GM12878 (cell line): ENCODE measurements at regions not wholly inside any gene's neighbourhood (a gene's known extent, or its start where the extent isn't known, plus 50 kb on each side); places are given as distances from the start of the nearest gene placed in this dataset.
A peak's percentile ranks its signal among the peaks of the same experiment; 100 is the strongest.

Experiments
- ATAC-seq: fragments of 200-7000 bp; cut with Tn5 transposase; 3 replicates; pipeline ENCODE4 v1.9.1; 2020; ENCODE audit warnings: mild to moderate bottlenecking, moderate library complexity
- BruUV-seq: library from RNA; stranded (reverse); fragments of 400-500 nt; replicated peaks from 2 replicates; lab custom pipeline; 2021; lab: Mats Ljungman, UMichigan
- CTCF ChIA-PET: fragments of 300-600 bp; sonication (Branson Sonifier 250); formaldehyde crosslinking; extraction: SDS; loops from one replicate; lab custom pipeline; 2021; ENCODE audit warnings: inconsistent platforms; lab: Yijun Ruan, JAX
- POLR2A ChIA-PET: fragments of 350-600 bp; formaldehyde crosslinking; extraction: SDS; loops from one replicate; lab custom pipeline; 2021; ENCODE audit warnings: inconsistent platforms; lab: Charles Lee
- RAD21 ChIA-PET: fragments of 300-600 bp; sonication (Branson Sonifier 250); formaldehyde crosslinking; loops from one replicate; lab custom pipeline; 2023; ENCODE audit warnings: antibody characterized with exemption; ENCODE audit not compliant: unreplicated experiment; lab: Charles Lee
- SMC1A ChIA-PET: fragments of 300-600 bp; sonication (Branson Sonifier 250); formaldehyde crosslinking; loops from one replicate; lab custom pipeline; 2023; ENCODE audit not compliant: unreplicated experiment, uncharacterized antibody; lab: Charles Lee
- DNase-seq: peaks from one replicate; pipeline ENCODE4 v3.0.0-alpha.2; 2011; ENCODE audit warnings: low read depth, low spot score
- FAIRE-seq: peaks from 3 replicates; lab custom pipeline; 2011; peaks lifted over from hg19 to GRCh38; lab: Jason Lieb, UNC
- H2AFZ ChIP-seq: 2 replicates; pipeline ENCODE4 v1.6.0; 2011; ENCODE audit warnings: low read depth, low read length, control low read depth; ENCODE audit not compliant: control insufficient read depth
- H3K27ac ChIP-seq: 2 replicates; pipeline ENCODE4 v1.5.1; 2011; ENCODE audit warnings: control low read depth; ENCODE audit not compliant: control insufficient read depth, insufficient read depth
- H3K27me3 ChIP-seq, 2 experiments: replicated peaks in 1 of 2; 2 replicates each; pipeline versions ENCODE4 v1.6.0 to v1.6.1; 2011; ENCODE audit warnings: low read length in 1 of 2; ENCODE audit not compliant: control insufficient read depth in 2 of 2, insufficient read depth in 2 of 2
- H3K36me3 ChIP-seq, 2 experiments: 2 replicates each; pipeline ENCODE4 v1.5.1; 2011; ENCODE audit warnings: low read length in 1 of 2; ENCODE audit not compliant: control insufficient read depth in 2 of 2, insufficient read depth in 2 of 2
- H3K4me1 ChIP-seq: 2 replicates; pipeline ENCODE4 v1.6.1; 2011; ENCODE audit warnings: mild to moderate bottlenecking, low read length, moderate library complexity, mixed read lengths; ENCODE audit not compliant: control insufficient read depth, insufficient read depth
- H3K4me2 ChIP-seq: 2 replicates; pipeline ENCODE4 v1.6.0; 2011; ENCODE audit warnings: control low read depth; ENCODE audit not compliant: control insufficient read depth, insufficient read depth
- H3K4me3 ChIP-seq: fragments of 200-600 bp; sonication (generic); 2 replicates; pipeline ENCODE4 v1.5.1; 2016
- H3K79me2 ChIP-seq: 2 replicates; pipeline ENCODE4 v1.6.0; 2011; ENCODE audit warnings: low read length; ENCODE audit not compliant: control insufficient read depth, insufficient read depth
- H3K9ac ChIP-seq: 2 replicates; pipeline ENCODE4 v1.8.0; 2011; ENCODE audit warnings: low read length, control low read depth, mixed read lengths; ENCODE audit not compliant: control insufficient read depth, insufficient read depth
- H3K9me3 ChIP-seq: replicated peaks from 3 replicates; pipeline ENCODE4 v1.5.1; 2011; ENCODE audit warnings: mild to moderate bottlenecking, low read length; ENCODE audit not compliant: control insufficient read depth, insufficient read depth
- H4K20me1 ChIP-seq: 2 replicates; pipeline ENCODE4 v1.6.0; 2011; ENCODE audit not compliant: control insufficient read depth, insufficient read depth
- CBX3 ChIP-seq: fragments of 200-600 bp; sonication (generic); IDR thresholded peaks from 2 replicates; pipeline ENCODE4 v1.6.1; 2016; ENCODE audit warnings: low read depth, borderline replicate concordance
- FOXM1 ChIP-seq: IDR thresholded peaks from 2 replicates; pipeline ENCODE4 v1.6.1; 2012; ENCODE audit warnings: low read depth, mild to moderate bottlenecking, inconsistent platforms, low read length, moderate library complexity
- GABPA ChIP-seq: IDR thresholded peaks from 2 replicates; pipeline ENCODE4 v1.6.1; 2014; ENCODE audit warnings: antibody characterized with exemption, low read depth, mild to moderate bottlenecking, inconsistent platforms
- MXI1 ChIP-seq: fragments of 150-350 bp; IDR thresholded peaks from 2 replicates; pipeline ENCODE4 v1.6.1; 2011; ENCODE audit warnings: low read depth, mild to moderate bottlenecking, inconsistent platforms, low read length, improper control_type of control experiment
- NFYB ChIP-seq: IDR thresholded peaks from 2 replicates; pipeline ENCODE4 v1.6.1; 2011; ENCODE audit warnings: low read depth, mild to moderate bottlenecking, low read length, improper control_type of control experiment, moderate library complexity; ENCODE audit not compliant: insufficient read depth
- NR2C2 ChIP-seq: IDR thresholded peaks from 2 replicates; pipeline ENCODE4 v1.6.1; 2011; ENCODE audit warnings: borderline replicate concordance, low read depth; ENCODE audit not compliant: control insufficient read depth, insufficient read length
- POU2F2 ChIP-seq: IDR thresholded peaks from 3 replicates; pipeline ENCODE4 v1.6.1; 2011; ENCODE audit warnings: low read depth, mild to moderate bottlenecking, low read length, borderline replicate concordance
- SPI1 ChIP-seq: IDR thresholded peaks from 2 replicates; pipeline ENCODE4 v1.6.1; 2011; ENCODE audit warnings: low read depth, mild to moderate bottlenecking, low read length, moderate library complexity, borderline replicate concordance; ENCODE audit not compliant: insufficient read depth
- SREBF1 ChIP-seq: IDR thresholded peaks from 2 replicates; pipeline ENCODE4 v1.6.1; 2012; ENCODE audit warnings: mild to moderate bottlenecking, low read length
- TARDBP ChIP-seq: IDR thresholded peaks from 2 replicates; pipeline ENCODE4 v1.6.1; 2016; ENCODE audit warnings: borderline replicate concordance
- TBL1XR1 ChIP-seq: IDR thresholded peaks from 2 replicates; pipeline ENCODE4 v1.6.1; 2012; ENCODE audit warnings: low read depth, low read length, improper control_type of control experiment
- ZNF207 ChIP-seq: fragments of 450-650 bp; IDR thresholded peaks from 2 replicates; pipeline ENCODE4 v1.6.1; 2014; ENCODE audit warnings: antibody characterized with exemption, mild to moderate bottlenecking, borderline replicate concordance
- WGBS: methylation state at CpG from one replicate; pipeline ENCODE4 v1.1.6; 2016; ENCODE audit warnings: low lambda C conversion rate; ENCODE audit not compliant: insufficient replicate concordance, insufficient coverage; ENCODE audit errors: missing lambda C conversion rate; 5-methylcytosine and 5-hydroxymethylcytosine counted together
- in situ Hi-C: fragments of 300-500 bp; cut with MboI; formaldehyde crosslinking; loops from 9 replicates; pipeline ENCODE4 v1.14.3; 2018; ENCODE audit warnings: mixed read lengths
- intact Hi-C: fragments of 100-400 bp; cut with micrococcal nuclease; formaldehyde crosslinking; loops from one replicate; pipeline ENCODE4 v1.14.2; 2022; ENCODE audit not compliant: unreplicated experiment
- TF ChIP-seq, protein P1 (sequence below): fragments of 150-350 bp; IDR thresholded peaks from 2 replicates; pipeline ENCODE4 v1.6.1; 2014; ENCODE audit warnings: mild to moderate bottlenecking, low read depth, low read length
- TF ChIP-seq, protein P2 (sequence below): fragments of 450-650 bp; IDR thresholded peaks from 2 replicates; pipeline ENCODE4 v1.6.1; 2014; ENCODE audit warnings: mild to moderate bottlenecking

DNA sequence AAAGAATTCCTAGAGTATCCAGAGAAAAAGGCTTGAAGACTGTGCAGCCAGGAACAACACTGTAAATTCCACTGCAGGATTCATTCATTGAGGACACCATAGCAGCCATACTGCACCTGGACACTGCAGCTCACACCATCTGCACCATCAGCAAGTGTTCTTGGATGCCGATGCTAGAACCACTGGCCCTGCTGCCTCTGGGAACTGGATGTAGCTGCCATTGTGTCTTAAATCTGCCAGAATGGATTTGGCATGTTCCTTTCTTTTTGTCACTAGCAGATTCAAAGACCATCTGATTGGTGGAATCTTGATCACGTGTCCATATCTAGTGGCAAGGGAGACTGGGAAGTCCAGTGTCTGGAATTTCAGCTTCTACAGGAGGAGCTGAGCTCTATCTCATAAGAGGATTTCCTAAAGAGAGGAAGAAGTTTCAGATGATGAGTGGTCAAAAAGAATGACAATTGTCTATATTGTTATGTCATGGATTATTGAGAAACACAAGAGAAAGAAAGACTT, 278.3 kb upstream of the ANKRD55 start:
- Histone ChIP-seq H3K4me1 (no peaks in the 10 kb centered on the region), H3K4me2 (no peak overlapping the region), H4K20me1 (no peaks in the 10 kb centered on the region), H3K9ac (no peak overlapping the region), H3K79me2 (no peaks in the 10 kb centered on the region), H3K9me3 (no peaks in the 10 kb centered on the region), H3K4me3 (no peak overlapping the region), H3K27ac (no peak overlapping the region), H3K36me3 (no peaks in the 10 kb centered on the region), H3K27me3 (no peaks in the 10 kb centered on the region), H2AFZ (no peak overlapping the region)
- RAD21 ChIA-PET = interaction anchor here (1.2 to 1.5 kb wide), 2 partner anchors 175 to 327 kb away, joined by 3 read pairs; no protein-coding TSS in a partner anchor
- FAIRE-seq (no peak), ATAC-seq (no peak), DNase-seq (no peak)
- POLR2A ChIA-PET = no interaction called here
- SMC1A ChIA-PET = interaction anchor here (0.5 to 1.7 kb wide), 4 partner anchors 31 to 317 kb away, joined by 3 to 5 read pairs (median 3); no protein-coding TSS in a partner anchor
- no peak for TF ChIP-seq MXI1
- TF ChIP-seq, protein P1, sequence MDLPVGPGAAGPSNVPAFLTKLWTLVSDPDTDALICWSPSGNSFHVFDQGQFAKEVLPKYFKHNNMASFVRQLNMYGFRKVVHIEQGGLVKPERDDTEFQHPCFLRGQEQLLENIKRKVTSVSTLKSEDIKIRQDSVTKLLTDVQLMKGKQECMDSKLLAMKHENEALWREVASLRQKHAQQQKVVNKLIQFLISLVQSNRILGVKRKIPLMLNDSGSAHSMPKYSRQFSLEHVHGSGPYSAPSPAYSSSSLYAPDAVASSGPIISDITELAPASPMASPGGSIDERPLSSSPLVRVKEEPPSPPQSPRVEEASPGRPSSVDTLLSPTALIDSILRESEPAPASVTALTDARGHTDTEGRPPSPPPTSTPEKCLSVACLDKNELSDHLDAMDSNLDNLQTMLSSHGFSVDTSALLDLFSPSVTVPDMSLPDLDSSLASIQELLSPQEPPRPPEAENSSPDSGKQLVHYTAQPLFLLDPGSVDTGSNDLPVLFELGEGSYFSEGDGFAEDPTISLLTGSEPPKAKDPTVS = no peak
- TF ChIP-seq NR2C2 = no peak
- CTCF ChIA-PET = interaction anchor here (1.1 kb wide), 1 partner anchor 58 kb away, joined by 3 read pairs; no protein-coding TSS in a partner anchor
- intact Hi-C loops = no loop called here
- 65% methylated on average over 2 of the region's 2 CpGs for WGBS
- no TSS peak for BruUV-seq
- in situ Hi-C loops = no loop called here

DNA sequence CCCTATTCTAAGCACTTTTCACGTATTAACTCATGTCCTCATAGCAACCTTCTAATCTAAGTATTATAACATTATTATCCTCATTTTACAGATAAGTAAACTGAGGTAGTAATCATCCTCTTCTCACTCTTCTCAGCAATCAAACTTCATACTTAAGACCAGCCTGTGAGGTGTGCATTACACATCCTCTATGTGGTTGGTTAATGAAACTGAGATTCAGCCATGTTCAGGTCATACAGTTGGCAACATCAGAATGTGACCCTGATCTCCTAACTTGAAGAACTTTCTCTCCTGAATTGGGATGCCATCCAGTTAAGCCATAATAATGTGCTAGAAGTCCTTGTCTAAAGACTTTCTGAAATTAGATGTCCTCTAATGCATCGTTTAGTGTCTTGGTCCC, 275.1 kb upstream of the ANKRD55 start:
- H3K27ac ChIP-seq = no peak overlapping the region
- intact Hi-C loops (no loop called here), in situ Hi-C loops (no loop called here)
- H3K4me3 ChIP-seq = no peak overlapping the region
- no peaks in the 10 kb centered on the region for H3K36me3 ChIP-seq
- no peak overlapping the region for H2AFZ ChIP-seq
- 67% methylated on average over 2 of the region's 2 CpGs for WGBS
- ChIA-PET SMC1A (no interaction called here), RAD21 (no interaction called here), POLR2A (no interaction called here), CTCF (no interaction called here)
- H4K20me1 ChIP-seq = no peaks in the 10 kb centered on the region
- H3K79me2 ChIP-seq = no peaks in the 10 kb centered on the region
- ATAC-seq (peak; percentile 80), DNase-seq (no peak), FAIRE-seq (no peak)
- BruUV-seq = no TSS peak
- no peaks in the 10 kb centered on the region; the same call in 2 of the 3 replicates for H3K9me3 ChIP-seq
- H3K27me3 ChIP-seq = no peaks in the 10 kb centered on the region
- no peak overlapping the region for H3K9ac ChIP-seq
- H3K4me2 ChIP-seq = no peak overlapping the region
- TF ChIP-seq POU2F2 (no peak), NFYB (no peak), ZNF207 (no peak), FOXM1 (no peak), TARDBP (no peak), SREBF1 (no peak), TBL1XR1 (no peak), CBX3 (no peak), GABPA (no peak), SPI1 (no peak)
- TF ChIP-seq, protein P2, sequence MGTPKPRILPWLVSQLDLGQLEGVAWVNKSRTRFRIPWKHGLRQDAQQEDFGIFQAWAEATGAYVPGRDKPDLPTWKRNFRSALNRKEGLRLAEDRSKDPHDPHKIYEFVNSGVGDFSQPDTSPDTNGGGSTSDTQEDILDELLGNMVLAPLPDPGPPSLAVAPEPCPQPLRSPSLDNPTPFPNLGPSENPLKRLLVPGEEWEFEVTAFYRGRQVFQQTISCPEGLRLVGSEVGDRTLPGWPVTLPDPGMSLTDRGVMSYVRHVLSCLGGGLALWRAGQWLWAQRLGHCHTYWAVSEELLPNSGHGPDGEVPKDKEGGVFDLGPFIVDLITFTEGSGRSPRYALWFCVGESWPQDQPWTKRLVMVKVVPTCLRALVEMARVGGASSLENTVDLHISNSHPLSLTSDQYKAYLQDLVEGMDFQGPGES = no peak
- no peaks in the 10 kb centered on the region for H3K4me1 ChIP-seq
